DND-41 (cell line): ENCODE measurements at regions not wholly inside any gene's neighbourhood (a gene's known extent, or its start where the extent isn't known, plus 50 kb on each side); places are given as distances from the start of the nearest gene placed in this dataset.

Source experiments
- EZH2 ChIP-seq: IDR thresholded peaks from 3 replicates; pipeline ENCODE4 v1.6.1; 2012; ENCODE audit warnings: borderline replicate concordance, low read depth, mild to moderate bottlenecking, moderate library complexity, low read length, inconsistent platforms; ENCODE audit not compliant: severe bottlenecking
- TF ChIP-seq, protein P1 (sequence below): IDR thresholded peaks from 2 replicates; pipeline ENCODE4 v1.5.1; 2012; ENCODE audit warnings: borderline replicate concordance, low read length, moderate library complexity, mild to moderate bottlenecking; ENCODE audit not compliant: poor library complexity, severe bottlenecking; ENCODE audit errors: extremely low read depth

- TF ChIP-seq, protein P1, sequence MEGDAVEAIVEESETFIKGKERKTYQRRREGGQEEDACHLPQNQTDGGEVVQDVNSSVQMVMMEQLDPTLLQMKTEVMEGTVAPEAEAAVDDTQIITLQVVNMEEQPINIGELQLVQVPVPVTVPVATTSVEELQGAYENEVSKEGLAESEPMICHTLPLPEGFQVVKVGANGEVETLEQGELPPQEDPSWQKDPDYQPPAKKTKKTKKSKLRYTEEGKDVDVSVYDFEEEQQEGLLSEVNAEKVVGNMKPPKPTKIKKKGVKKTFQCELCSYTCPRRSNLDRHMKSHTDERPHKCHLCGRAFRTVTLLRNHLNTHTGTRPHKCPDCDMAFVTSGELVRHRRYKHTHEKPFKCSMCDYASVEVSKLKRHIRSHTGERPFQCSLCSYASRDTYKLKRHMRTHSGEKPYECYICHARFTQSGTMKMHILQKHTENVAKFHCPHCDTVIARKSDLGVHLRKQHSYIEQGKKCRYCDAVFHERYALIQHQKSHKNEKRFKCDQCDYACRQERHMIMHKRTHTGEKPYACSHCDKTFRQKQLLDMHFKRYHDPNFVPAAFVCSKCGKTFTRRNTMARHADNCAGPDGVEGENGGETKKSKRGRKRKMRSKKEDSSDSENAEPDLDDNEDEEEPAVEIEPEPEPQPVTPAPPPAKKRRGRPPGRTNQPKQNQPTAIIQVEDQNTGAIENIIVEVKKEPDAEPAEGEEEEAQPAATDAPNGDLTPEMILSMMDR = no peak
- no peak for TF ChIP-seq EZH2
Observed at GRCh38 chr12:41739066-41739465, 405.6 kb downstream of the GXYLT1 start.
